GM21390 (cell line): ENCODE measurements at regions not wholly inside any gene's neighbourhood (a gene's known extent, or its start where the extent isn't known, plus 50 kb on each side); places are given as distances from the start of the nearest gene placed in this dataset.

Experiments used
- ATAC-seq: cut with Tn5 transposase; IDR thresholded peaks from one replicate; pipeline ENCODE4 v1.9.1; 2021; ENCODE audit not compliant: unreplicated experiment

GRCh38 chr16:6027733-6028132 is 930.1 kb upstream of the EEF2KMT start:
- no peak for ATAC-seq

- ATAC-seq, result no peak
Observed at GRCh38 chr16:6023449-6023848, 925.9 kb upstream of the EEF2KMT start.

- ATAC-seq, result no peak
Observed at GRCh38 chr16:6021276-6021943, 923.8 kb upstream of the EEF2KMT start.

- no peak for ATAC-seq
Observed at GRCh38 chr16:6020162-6020985, 922.8 kb upstream of the EEF2KMT start.

GRCh38 chr16:6019490-6019991 is 921.9 kb upstream of the EEF2KMT start:
- no peak for ATAC-seq

GRCh38 chr16:6018848-6019489 is 921.4 kb upstream of the EEF2KMT start:
- ATAC-seq, result no peak

- no peak for ATAC-seq
Observed at GRCh38 chr16:6016530-6017184, 919.1 kb upstream of the EEF2KMT start.

GRCh38 chr16:6012716-6013115 is 915.1 kb upstream of the EEF2KMT start:
- ATAC-seq, result no peak

- ATAC-seq, result no peak
Observed at GRCh38 chr16:6009151-6009550, 911.6 kb upstream of the EEF2KMT start.

GRCh38 chr16:6008670-6009069 is 911.1 kb upstream of the EEF2KMT start:
- ATAC-seq, result no peak

GRCh38 chr16:5993356-5993755 is 895.8 kb upstream of the EEF2KMT start:
- no peak for ATAC-seq

- ATAC-seq, result no peak
Observed at GRCh38 chr16:5982979-5983378, 885.4 kb upstream of the EEF2KMT start.

- ATAC-seq, result no peak
Observed at GRCh38 chr16:5979905-5980550, 882.4 kb upstream of the EEF2KMT start.

- no peak for ATAC-seq
Observed at GRCh38 chr16:5977329-5977728, 879.7 kb upstream of the EEF2KMT start.

GRCh38 chr16:5972747-5973146 is 875.2 kb upstream of the EEF2KMT start:
- ATAC-seq, result no peak

GRCh38 chr16:5971924-5972323 is 874.3 kb upstream of the EEF2KMT start:
- no peak for ATAC-seq

GRCh38 chr16:5971106-5971505 is 873.5 kb upstream of the EEF2KMT start:
- no peak for ATAC-seq

GRCh38 chr16:5966004-5966403 is 868.4 kb upstream of the EEF2KMT start:
- no peak for ATAC-seq

- no peak for ATAC-seq
Observed at GRCh38 chr16:5965321-5965720, 867.7 kb upstream of the EEF2KMT start.

- no peak for ATAC-seq
Observed at GRCh38 chr16:5951486-5951885, 853.9 kb upstream of the EEF2KMT start.

- ATAC-seq, result no peak
Observed at GRCh38 chr16:5944971-5945370, 847.4 kb upstream of the EEF2KMT start.
